Brain pericyte (primary cell): ENCODE measurements at regions not wholly inside any gene's neighbourhood (a gene's known extent, or its start where the extent isn't known, plus 50 kb on each side); places are given as distances from the start of the nearest gene placed in this dataset.

Source experiments
- DNase-seq: peaks from one replicate; pipeline ENCODE4 v3.0.0-alpha.2; 2012; ENCODE audit warnings: low read depth, low spot score

- no peak for DNase-seq
These were observed 74.6 kb upstream of the HDAC4 start for GRCh38 chr2:239475161-239476028.

- DNase-seq = no peak
These were observed 72.5 kb upstream of the HDAC4 start for GRCh38 chr2:239473211-239473805.

- no peak for DNase-seq
These were observed 71.5 kb upstream of the HDAC4 start for GRCh38 chr2:239472235-239472775.

GRCh38 chr2:239471011-239471792, 70.4 kb upstream of the HDAC4 start:
- no peak for DNase-seq

- DNase-seq = no peak
These were observed 69.5 kb upstream of the HDAC4 start for GRCh38 chr2:239470151-239470900.

GRCh38 chr2:239469106-239469960, 68.5 kb upstream of the HDAC4 start:
- no peak for DNase-seq

GRCh38 chr2:239468491-239469105, 67.8 kb upstream of the HDAC4 start:
- DNase-seq = no peak

GRCh38 chr2:239467956-239468490, 67.2 kb upstream of the HDAC4 start:
- no peak for DNase-seq

GRCh38 chr2:239467281-239467955, 66.6 kb upstream of the HDAC4 start:
- DNase-seq = no peak

- no peak for DNase-seq
These were observed 66.0 kb upstream of the HDAC4 start for GRCh38 chr2:239466755-239467271.

GRCh38 chr2:239466061-239466754, 65.4 kb upstream of the HDAC4 start:
- no peak for DNase-seq

GRCh38 chr2:239465017-239466001, 64.5 kb upstream of the HDAC4 start:
- peak; percentile 20 for DNase-seq

- DNase-seq = no peak
These were observed 63.6 kb upstream of the HDAC4 start for GRCh38 chr2:239464166-239465016.

- no peak for DNase-seq
These were observed 62.8 kb upstream of the HDAC4 start for GRCh38 chr2:239463541-239464165.

GRCh38 chr2:239462671-239463506, 62.1 kb upstream of the HDAC4 start:
- no peak for DNase-seq
